Activated CD8-positive, alpha-beta T cell treated with anti-CD3 and anti-CD28 coated beads, Interleukin-2, amount 10 ng/mL, durations not matched to agents 7 days and 5 days (primary cell): ENCODE measurements at regions not wholly inside any gene's neighbourhood (a gene's known extent, or its start where the extent isn't known, plus 50 kb on each side); places are given as distances from the start of the nearest gene placed in this dataset.
A peak's percentile ranks its signal among the peaks of the same experiment; 100 is the strongest.

Experiments
- ATAC-seq: fragments of 150-1000 bp; cut with Tn5 transposase; one replicate; pipeline ENCODE4 v1.10.0; 2021; ENCODE audit warnings: moderate library complexity
- CTCF ChIA-PET: fragments of 350-600 bp; sonication (Branson Sonifier 250); formaldehyde crosslinking; loops from one replicate; lab custom pipeline; 2021; ENCODE audit warnings: antibody characterized with exemption; lab: Charles Lee
- POLR2A ChIA-PET: fragments of 350-600 bp; sonication (Branson Sonifier 250); formaldehyde crosslinking; loops from one replicate; lab custom pipeline; 2021; ENCODE audit warnings: antibody characterized with exemption; lab: Charles Lee
- DNase-seq: peaks from one replicate; pipeline ENCODE4 v3.0.0-alpha.2; 2020
- H3K27ac Mint-ChIP-seq: one replicate; pipeline ENCODE4 v1.8.0; 2021; ENCODE audit warnings: mild to moderate bottlenecking, mixed read lengths
- H3K27me3 Mint-ChIP-seq: one replicate; pipeline ENCODE4 v1.8.0; 2021; ENCODE audit warnings: low read depth, mixed read lengths
- H3K36me3 Mint-ChIP-seq: one replicate; pipeline ENCODE4 v1.8.0; 2021; ENCODE audit warnings: low read depth, mixed read lengths
- H3K4me1 Mint-ChIP-seq: one replicate; pipeline ENCODE4 v1.8.0; 2021; ENCODE audit warnings: low read depth, mixed read lengths
- H3K4me3 Mint-ChIP-seq: one replicate; pipeline ENCODE4 v1.8.0; 2021; ENCODE audit warnings: mild to moderate bottlenecking, mixed read lengths
- H3K9me3 Mint-ChIP-seq: one replicate; pipeline ENCODE4 v1.8.0; 2022; ENCODE audit warnings: mixed read lengths; ENCODE audit not compliant: insufficient read depth

GRCh38 chr3:193991666-193992424, 144.1 kb upstream of the HES1 start:
- ChIA-PET CTCF (no interaction called here), POLR2A (no interaction called here)
- ATAC-seq (no peak), DNase-seq (no peak)
- no peaks in the 10 kb centered on the region for H3K9me3 Mint-ChIP-seq
- no peaks in the 10 kb centered on the region for H3K36me3 Mint-ChIP-seq
- peaks cover 17% of the 10 kb centered on the region for H3K27me3 Mint-ChIP-seq
- no peak overlapping the region for H3K27ac Mint-ChIP-seq
- no peaks in the 10 kb centered on the region for H3K4me1 Mint-ChIP-seq
- H3K4me3 Mint-ChIP-seq: no peak overlapping the region

DNA sequence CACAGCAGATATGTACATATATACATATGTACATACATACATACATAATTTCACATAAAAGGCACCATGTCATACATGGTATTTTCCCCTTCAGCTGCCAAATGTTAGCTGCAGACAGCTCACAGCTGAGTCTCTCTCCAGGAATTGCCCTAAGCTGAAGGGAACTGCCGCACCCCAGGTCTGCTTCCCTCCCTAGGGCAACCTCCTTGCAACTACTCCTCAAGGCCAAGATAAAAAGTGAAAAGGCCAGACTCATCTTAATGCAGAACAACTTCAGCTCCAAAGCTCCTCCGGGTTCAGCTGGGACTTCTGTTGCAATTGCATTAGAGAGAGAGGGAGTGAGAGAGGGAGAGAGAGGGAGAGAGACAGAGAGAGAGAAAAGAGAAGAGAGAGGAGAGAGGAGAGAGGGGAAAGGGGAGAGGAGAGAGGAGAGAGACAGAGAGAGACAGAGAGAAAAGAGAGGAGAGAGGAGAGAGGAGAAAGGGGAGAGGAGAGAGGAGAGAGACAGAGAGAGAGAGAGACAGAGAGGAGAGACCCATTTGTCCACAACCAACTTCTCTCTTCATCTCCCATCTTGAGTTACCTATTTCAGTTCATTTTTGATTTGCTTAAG, 143.4 kb upstream of the HES1 start:
- ChIA-PET POLR2A (no interaction called here), CTCF (no interaction called here)
- H3K9me3 Mint-ChIP-seq: no peaks in the 10 kb centered on the region
- H3K4me1 Mint-ChIP-seq: no peaks in the 10 kb centered on the region
- no peak overlapping the region for H3K4me3 Mint-ChIP-seq
- ATAC-seq (no peak), DNase-seq (no peak)
- peaks cover 17% of the 10 kb centered on the region for H3K27me3 Mint-ChIP-seq
- no peaks in the 10 kb centered on the region for H3K36me3 Mint-ChIP-seq
- no peak overlapping the region for H3K27ac Mint-ChIP-seq

DNA sequence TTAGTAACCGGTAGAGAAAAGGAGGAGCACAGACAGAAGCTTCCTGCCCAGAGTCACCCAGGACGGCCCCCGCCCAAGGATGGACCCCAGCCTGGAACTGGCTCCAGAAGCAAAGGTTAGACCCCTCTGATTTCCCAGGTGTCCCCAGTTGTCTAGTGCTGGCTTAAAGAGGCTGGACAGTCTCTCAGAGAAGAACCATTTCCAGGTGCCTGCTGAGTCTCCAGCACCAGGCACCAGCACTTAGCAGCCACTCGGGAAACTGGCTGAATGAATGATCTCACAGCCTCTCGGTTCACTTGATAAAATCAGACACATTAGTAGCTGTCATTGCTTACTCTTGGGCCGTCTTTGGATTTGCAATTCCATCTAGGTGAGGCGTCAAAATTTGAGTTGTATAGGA, 139.7 kb upstream of the HES1 start:
- Mint-ChIP-seq H3K4me1 (no peaks in the 10 kb centered on the region), H3K27me3 (peaks cover 13% of the 10 kb centered on the region), H3K4me3 (no peak overlapping the region), H3K9me3 (no peaks in the 10 kb centered on the region), H3K27ac (no peak overlapping the region), H3K36me3 (no peaks in the 10 kb centered on the region)
- ATAC-seq (no peak), DNase-seq (no peak)
- CTCF ChIA-PET: no interaction called here
- POLR2A ChIA-PET: no interaction called here

GRCh38 chr3:193996641-193997089, 139.3 kb upstream of the HES1 start:
- no peak overlapping the region for H3K4me3 Mint-ChIP-seq
- no peaks in the 10 kb centered on the region for H3K36me3 Mint-ChIP-seq
- CTCF ChIA-PET: no interaction called here
- no peak for ATAC-seq
- no peak overlapping the region for H3K27ac Mint-ChIP-seq
- peaks cover 13% of the 10 kb centered on the region for H3K27me3 Mint-ChIP-seq
- H3K9me3 Mint-ChIP-seq: no peaks in the 10 kb centered on the region
- no peak for DNase-seq
- no peaks in the 10 kb centered on the region for H3K4me1 Mint-ChIP-seq
- POLR2A ChIA-PET: no interaction called here

GRCh38 chr3:193997228-193998122, 138.5 kb upstream of the HES1 start:
- ATAC-seq (no peak), DNase-seq (no peak)
- peaks cover 11% of the 10 kb centered on the region for H3K27me3 Mint-ChIP-seq
- ChIA-PET POLR2A (no interaction called here), CTCF (no interaction called here)
- no peak overlapping the region for H3K27ac Mint-ChIP-seq
- no peaks in the 10 kb centered on the region for H3K4me1 Mint-ChIP-seq
- no peak overlapping the region for H3K4me3 Mint-ChIP-seq
- no peaks in the 10 kb centered on the region for H3K9me3 Mint-ChIP-seq
- no peaks in the 10 kb centered on the region for H3K36me3 Mint-ChIP-seq

DNA sequence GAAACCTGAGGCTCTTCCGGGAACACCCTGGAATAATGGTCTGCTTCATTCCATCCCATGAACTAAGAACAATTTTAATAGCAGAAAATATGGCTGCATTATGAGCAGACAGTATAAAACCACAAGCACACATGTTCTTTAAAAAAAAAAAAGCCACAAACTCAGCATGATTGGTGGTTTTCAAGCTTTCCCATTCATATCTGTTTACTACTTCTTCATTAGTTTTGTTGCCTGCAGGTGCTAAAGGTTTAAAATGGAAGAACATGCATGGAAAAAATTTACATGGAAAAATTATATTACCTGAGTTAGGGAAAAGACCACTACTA, 137.9 kb upstream of the HES1 start:
- Mint-ChIP-seq H3K27ac (no peak overlapping the region), H3K9me3 (no peaks in the 10 kb centered on the region), H3K4me1 (no peaks in the 10 kb centered on the region), H3K4me3 (no peak overlapping the region), H3K27me3 (peaks cover 10% of the 10 kb centered on the region), H3K36me3 (no peaks in the 10 kb centered on the region)
- ATAC-seq (no peak), DNase-seq (no peak)
- POLR2A ChIA-PET: no interaction called here
- CTCF ChIA-PET: no interaction called here

GRCh38 chr3:193998628-193999195, 137.2 kb upstream of the HES1 start:
- ATAC-seq (no peak), DNase-seq (no peak)
- H3K27ac Mint-ChIP-seq: no peak overlapping the region
- H3K36me3 Mint-ChIP-seq: no peaks in the 10 kb centered on the region
- H3K4me1 Mint-ChIP-seq: peaks cover 5% of the 10 kb centered on the region
- CTCF ChIA-PET: no interaction called here
- no peaks in the 10 kb centered on the region for H3K9me3 Mint-ChIP-seq
- POLR2A ChIA-PET: no interaction called here
- H3K27me3 Mint-ChIP-seq: peaks cover 15% of the 10 kb centered on the region
- H3K4me3 Mint-ChIP-seq: no peak overlapping the region

DNA sequence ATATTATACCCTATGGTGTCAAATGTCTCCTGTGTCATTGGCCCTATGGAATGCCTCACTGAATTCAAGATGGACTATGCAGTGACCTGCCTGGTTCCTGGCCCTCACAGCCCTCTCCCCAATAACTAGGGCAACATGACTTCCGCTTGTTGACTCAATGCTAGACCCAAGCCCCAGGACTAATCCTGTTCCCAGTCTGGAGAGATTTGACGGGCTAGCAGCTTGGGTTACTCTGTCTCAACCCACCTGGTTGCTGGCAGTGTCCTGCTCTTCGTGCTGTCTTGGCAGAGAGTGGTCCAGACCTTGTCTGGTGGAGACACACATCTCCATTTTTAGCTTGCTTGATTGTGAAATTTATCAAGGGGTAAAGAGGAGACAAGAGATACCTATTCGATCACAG, 135.8 kb upstream of the HES1 start:
- no peak for DNase-seq
- no peaks in the 10 kb centered on the region for H3K9me3 Mint-ChIP-seq
- H3K4me3 Mint-ChIP-seq: no peak overlapping the region
- no peak overlapping the region for H3K27ac Mint-ChIP-seq
- ChIA-PET POLR2A (no interaction called here), CTCF (no interaction called here)
- peaks cover 7% of the 10 kb centered on the region for H3K4me1 Mint-ChIP-seq
- ATAC-seq: no peak
- no peaks in the 10 kb centered on the region for H3K36me3 Mint-ChIP-seq
- peaks cover 21% of the 10 kb centered on the region for H3K27me3 Mint-ChIP-seq

DNA sequence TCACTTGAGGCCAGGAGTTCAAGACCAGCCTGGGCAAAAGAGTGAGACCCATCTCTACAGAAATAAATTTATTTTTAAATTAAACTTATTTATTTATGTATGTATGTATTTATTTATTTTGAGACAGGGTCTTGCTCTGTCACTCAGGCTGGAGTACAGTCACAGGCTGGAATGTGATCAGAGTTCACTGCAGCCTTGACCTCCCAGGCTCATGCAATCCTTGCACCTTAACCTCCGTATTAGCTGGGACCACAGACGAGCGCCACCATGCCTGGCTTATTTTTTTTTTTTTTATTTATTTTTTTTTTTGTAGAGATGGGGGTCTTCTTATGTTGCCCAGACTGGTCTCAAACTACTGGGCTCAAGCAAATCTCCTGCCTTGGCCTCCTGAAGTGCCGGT, 135.2 kb upstream of the HES1 start:
- Mint-ChIP-seq H3K4me3 (no peak overlapping the region), H3K36me3 (no peaks in the 10 kb centered on the region), H3K9me3 (no peaks in the 10 kb centered on the region), H3K27me3 (peaks cover 21% of the 10 kb centered on the region), H3K27ac (no peak overlapping the region), H3K4me1 (peaks cover 7% of the 10 kb centered on the region)
- ATAC-seq (no peak), DNase-seq (no peak)
- POLR2A ChIA-PET: no interaction called here
- CTCF ChIA-PET: no interaction called here

DNA sequence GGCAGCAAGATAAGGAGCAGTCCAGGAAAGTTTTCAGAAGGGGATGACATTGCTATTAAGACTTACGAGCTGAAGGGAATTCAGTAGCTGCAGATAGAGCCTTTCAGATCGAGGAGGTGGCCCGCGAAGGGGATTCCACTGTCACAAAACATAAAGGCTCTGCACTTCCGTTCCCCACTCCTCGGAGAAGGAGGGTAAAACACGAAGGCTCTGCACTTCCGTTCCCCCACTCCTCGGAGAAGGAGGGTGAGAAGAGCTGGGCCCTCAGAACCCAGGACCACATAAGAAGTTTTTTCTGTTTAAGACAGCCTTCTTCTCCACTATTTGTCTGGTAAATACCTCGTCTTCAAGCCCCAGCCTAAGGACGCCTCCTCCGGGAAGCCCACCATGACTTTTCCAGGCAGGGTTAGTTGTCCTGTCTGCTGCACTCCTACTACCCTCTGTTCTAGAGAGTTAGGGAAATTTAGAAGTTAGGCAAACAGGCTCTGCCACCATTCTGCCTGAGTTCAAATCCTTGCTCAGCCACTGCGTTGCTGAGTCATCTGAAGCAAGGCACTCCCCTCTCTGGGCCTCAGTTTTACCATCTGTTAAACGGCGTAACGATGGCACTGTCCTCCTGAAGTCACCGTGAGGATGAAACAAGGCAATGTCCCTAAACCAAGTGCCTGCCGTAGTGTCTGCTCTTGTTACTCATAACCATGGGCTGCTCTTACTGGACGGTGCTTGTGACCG, 134.1 kb upstream of the HES1 start:
- H3K9me3 Mint-ChIP-seq: no peaks in the 10 kb centered on the region
- H3K27ac Mint-ChIP-seq: no peak overlapping the region
- ChIA-PET CTCF (no interaction called here), POLR2A (no interaction called here)
- H3K36me3 Mint-ChIP-seq: no peaks in the 10 kb centered on the region
- peaks cover 7% of the 10 kb centered on the region for H3K4me1 Mint-ChIP-seq
- H3K27me3 Mint-ChIP-seq: peaks cover 23% of the 10 kb centered on the region
- DNase-seq (no peak), ATAC-seq (no peak)
- no peak overlapping the region for H3K4me3 Mint-ChIP-seq

GRCh38 chr3:194003114-194004057, 132.6 kb upstream of the HES1 start:
- ChIA-PET POLR2A (no interaction called here), CTCF (no interaction called here)
- peak; percentile 55 for ATAC-seq
- Mint-ChIP-seq H3K27ac (no peak overlapping the region), H3K27me3 (peaks cover 24% of the 10 kb centered on the region), H3K4me1 (peaks cover 7% of the 10 kb centered on the region), H3K36me3 (no peaks in the 10 kb centered on the region), H3K9me3 (no peaks in the 10 kb centered on the region), H3K4me3 (peak overlapping the region; percentile 13)
- peak; percentile 26 for DNase-seq
